Osteocyte (in vitro differentiated cells): ENCODE measurements at regions not wholly inside any gene's neighbourhood (a gene's known extent, or its start where the extent isn't known, plus 50 kb on each side); places are given as distances from the start of the nearest gene placed in this dataset.

ENCODE experiments used
- DNase-seq: peaks from one replicate; pipeline ENCODE4 v3.0.0; 2021; ENCODE audit warnings: mixed read lengths; ENCODE audit not compliant: unreplicated experiment; ENCODE audit errors: extremely low spot score
- H3K27ac Mint-ChIP-seq: one replicate; pipeline ENCODE4 v1.8.0; 2021; ENCODE audit warnings: mild to moderate bottlenecking, mixed read lengths; ENCODE audit not compliant: unreplicated experiment
- H3K27me3 Mint-ChIP-seq: one replicate; pipeline ENCODE4 v1.8.0; 2021; ENCODE audit warnings: mixed read lengths; ENCODE audit not compliant: unreplicated experiment
- H3K36me3 Mint-ChIP-seq: one replicate; pipeline ENCODE4 v1.8.0; 2021; ENCODE audit warnings: mixed read lengths; ENCODE audit not compliant: unreplicated experiment
- H3K4me1 Mint-ChIP-seq: one replicate; pipeline ENCODE4 v1.8.0; 2021; ENCODE audit warnings: mixed read lengths; ENCODE audit not compliant: unreplicated experiment
- H3K4me3 Mint-ChIP-seq: one replicate; pipeline ENCODE4 v1.8.0; 2021; ENCODE audit warnings: mild to moderate bottlenecking, moderate library complexity, mixed read lengths; ENCODE audit not compliant: unreplicated experiment
- H3K9me3 Mint-ChIP-seq: one replicate; pipeline ENCODE4 v1.8.0; 2021; ENCODE audit warnings: mixed read lengths; ENCODE audit not compliant: unreplicated experiment
- TF ChIP-seq, protein P1 (sequence below): fragments of 200-600 bp; sonication (generic); IDR thresholded peaks from 2 replicates; pipeline ENCODE4 v1.5.0; 2021; ENCODE audit warnings: antibody characterized with exemption, mild to moderate bottlenecking, moderate library complexity

DNA sequence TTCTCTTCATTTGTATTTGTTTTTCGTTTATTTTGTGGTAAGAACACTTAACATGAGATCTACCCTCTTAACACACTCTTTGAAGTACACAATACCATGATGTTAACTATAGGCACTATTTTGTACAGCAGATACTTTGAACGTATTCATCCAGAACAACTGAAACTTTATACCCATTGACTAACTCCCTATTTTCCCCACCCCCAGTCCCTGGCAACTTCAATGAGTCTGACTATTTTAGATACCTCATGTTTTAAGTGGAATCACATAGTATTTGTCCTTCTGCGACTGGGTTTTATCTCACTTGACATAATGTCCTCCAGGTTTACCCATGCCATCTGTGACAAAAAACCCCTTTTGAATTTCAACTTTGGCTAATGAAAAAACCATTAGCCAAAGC is 356.3 kb upstream of the CDH20 start:
- Mint-ChIP-seq H3K27me3 (no peaks in the 10 kb centered on the region), H3K36me3 (no peaks in the 10 kb centered on the region), H3K9me3 (no peaks in the 10 kb centered on the region), H3K27ac (no peak overlapping the region), H3K4me1 (peaks cover 45% of the 10 kb centered on the region), H3K4me3 (no peak overlapping the region)
- no peak for DNase-seq
- TF ChIP-seq, protein P1, sequence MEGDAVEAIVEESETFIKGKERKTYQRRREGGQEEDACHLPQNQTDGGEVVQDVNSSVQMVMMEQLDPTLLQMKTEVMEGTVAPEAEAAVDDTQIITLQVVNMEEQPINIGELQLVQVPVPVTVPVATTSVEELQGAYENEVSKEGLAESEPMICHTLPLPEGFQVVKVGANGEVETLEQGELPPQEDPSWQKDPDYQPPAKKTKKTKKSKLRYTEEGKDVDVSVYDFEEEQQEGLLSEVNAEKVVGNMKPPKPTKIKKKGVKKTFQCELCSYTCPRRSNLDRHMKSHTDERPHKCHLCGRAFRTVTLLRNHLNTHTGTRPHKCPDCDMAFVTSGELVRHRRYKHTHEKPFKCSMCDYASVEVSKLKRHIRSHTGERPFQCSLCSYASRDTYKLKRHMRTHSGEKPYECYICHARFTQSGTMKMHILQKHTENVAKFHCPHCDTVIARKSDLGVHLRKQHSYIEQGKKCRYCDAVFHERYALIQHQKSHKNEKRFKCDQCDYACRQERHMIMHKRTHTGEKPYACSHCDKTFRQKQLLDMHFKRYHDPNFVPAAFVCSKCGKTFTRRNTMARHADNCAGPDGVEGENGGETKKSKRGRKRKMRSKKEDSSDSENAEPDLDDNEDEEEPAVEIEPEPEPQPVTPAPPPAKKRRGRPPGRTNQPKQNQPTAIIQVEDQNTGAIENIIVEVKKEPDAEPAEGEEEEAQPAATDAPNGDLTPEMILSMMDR: no peak

DNA sequence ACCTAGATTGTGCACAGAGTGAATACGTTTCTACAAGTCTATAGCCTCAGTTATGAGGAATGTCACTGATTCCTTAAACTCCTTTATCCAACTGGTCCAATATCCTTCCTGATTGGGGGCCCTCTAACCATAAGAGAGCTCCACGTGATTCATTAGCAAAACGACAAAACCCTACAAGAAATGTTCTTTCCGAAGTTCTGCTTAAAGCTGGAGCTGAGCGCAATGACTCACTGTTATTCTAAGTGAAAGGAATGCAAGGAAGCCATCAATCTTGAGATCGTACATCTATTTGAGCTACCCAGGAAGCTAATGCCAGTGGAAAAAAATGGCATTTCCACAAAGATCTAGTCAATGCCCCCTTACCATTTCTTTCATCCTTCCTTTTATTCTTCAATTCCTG is 354.9 kb upstream of the CDH20 start:
- Mint-ChIP-seq H3K27me3 (no peaks in the 10 kb centered on the region), H3K36me3 (no peaks in the 10 kb centered on the region), H3K4me1 (peaks cover 57% of the 10 kb centered on the region), H3K4me3 (no peak overlapping the region), H3K27ac (peak overlapping the region; percentile 74), H3K9me3 (no peaks in the 10 kb centered on the region)
- TF ChIP-seq, protein P1: no peak
- DNase-seq: no peak

DNA sequence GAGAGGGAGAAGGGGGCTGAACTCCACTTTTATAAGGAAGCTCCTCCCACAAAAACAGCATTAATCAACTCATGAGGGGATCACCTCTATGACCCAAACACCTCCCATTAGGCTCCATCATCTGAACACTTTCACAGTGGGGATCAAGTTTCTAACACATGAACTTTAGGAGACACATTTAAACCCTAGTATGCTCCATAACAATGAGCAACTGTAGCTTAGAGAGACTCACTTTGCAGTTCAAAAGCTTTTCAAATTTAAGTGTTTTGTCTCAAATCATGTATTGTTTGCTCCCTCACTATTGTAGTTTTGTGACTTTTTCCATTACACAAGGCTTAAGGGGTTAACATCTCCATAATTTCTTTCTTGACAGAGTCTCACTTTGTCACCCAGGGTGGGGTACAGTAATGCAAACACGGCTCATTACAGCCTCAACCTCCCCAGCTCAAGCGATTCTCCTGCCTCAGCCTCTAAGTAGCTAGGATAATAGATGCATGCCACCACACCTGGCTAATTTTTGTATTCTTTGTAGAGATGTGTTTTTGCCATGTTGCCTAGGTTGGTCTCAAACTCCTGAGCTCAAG is 352.7 kb upstream of the CDH20 start:
- no peaks in the 10 kb centered on the region for H3K9me3 Mint-ChIP-seq
- TF ChIP-seq, protein P1: no peak
- H3K4me1 Mint-ChIP-seq: peaks cover 75% of the 10 kb centered on the region
- no peak overlapping the region for H3K27ac Mint-ChIP-seq
- no peaks in the 10 kb centered on the region for H3K36me3 Mint-ChIP-seq
- H3K27me3 Mint-ChIP-seq: no peaks in the 10 kb centered on the region
- H3K4me3 Mint-ChIP-seq: no peak overlapping the region
- DNase-seq: no peak

DNA sequence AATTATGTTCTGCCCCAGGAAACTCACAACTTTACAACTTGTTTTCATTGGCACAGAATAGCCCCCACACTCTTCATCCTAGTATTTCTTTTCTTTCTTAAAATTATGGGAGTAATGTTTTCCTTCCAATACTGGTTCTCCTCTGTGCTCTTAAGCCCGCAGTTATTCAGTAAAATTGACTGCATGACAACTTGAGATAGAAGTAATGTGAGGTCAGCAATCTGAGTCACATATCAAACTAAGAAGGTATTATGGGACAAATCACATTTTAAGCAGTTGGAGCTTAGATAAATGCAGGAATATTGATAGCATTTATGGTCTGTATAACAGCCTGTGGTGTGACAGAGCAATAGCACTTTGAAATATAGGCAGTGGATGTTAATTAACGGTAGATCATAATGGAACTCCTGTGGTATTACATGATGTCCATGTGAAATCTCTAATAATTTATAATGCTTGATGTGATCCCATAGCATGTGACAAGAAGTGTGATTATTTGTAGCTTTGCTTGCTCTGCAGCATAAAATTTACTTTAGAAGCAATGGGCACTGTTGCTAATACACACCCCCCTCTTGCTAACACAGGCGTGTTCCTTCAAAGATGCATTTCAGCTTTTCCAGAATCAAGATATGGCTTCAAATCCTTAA is 351.4 kb upstream of the CDH20 start:
- Mint-ChIP-seq H3K27ac (peak overlapping the region; percentile 1), H3K27me3 (no peaks in the 10 kb centered on the region), H3K36me3 (no peaks in the 10 kb centered on the region), H3K9me3 (peaks cover 8% of the 10 kb centered on the region), H3K4me3 (no peak overlapping the region), H3K4me1 (peaks cover 68% of the 10 kb centered on the region)
- no peak for DNase-seq
- TF ChIP-seq, protein P1: no peak

DNA sequence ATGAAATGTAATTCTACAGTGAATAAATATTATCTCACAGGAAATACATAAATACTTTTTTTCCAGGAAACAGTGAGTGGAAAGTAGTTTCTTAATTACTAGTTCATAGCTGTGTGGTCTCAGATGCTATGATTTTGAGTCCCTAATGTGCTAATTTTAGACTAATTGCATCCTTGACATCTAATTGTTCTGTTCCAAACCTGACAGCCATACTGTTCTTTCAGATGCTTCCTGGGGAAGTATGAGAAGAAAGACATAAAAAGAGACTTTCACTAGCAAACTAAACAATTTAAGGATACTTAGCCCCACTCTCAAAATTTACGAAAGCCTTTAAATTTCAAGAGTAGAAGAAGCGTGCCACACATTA is 350.9 kb upstream of the CDH20 start:
- H3K36me3 Mint-ChIP-seq: no peaks in the 10 kb centered on the region

More for the DNA sequence above, 350.9 kb upstream of the CDH20 start:
- DNase-seq: no peak
- Mint-ChIP-seq H3K27me3 (no peaks in the 10 kb centered on the region), H3K4me3 (no peak overlapping the region), H3K4me1 (peaks cover 67% of the 10 kb centered on the region), H3K27ac (no peak overlapping the region), H3K9me3 (peaks cover 8% of the 10 kb centered on the region)
- TF ChIP-seq, protein P1: no peak
